Ishikawa (cell line): ENCODE measurements at regions not wholly inside any gene's neighbourhood (a gene's known extent, or its start where the extent isn't known, plus 50 kb on each side); places are given as distances from the start of the nearest gene placed in this dataset.

Experiments
- CEBPB ChIP-seq: IDR thresholded peaks from 2 replicates; pipeline ENCODE4 v1.6.1; 2012
- CREB1 ChIP-seq: IDR thresholded peaks from 2 replicates; pipeline ENCODE4 v1.6.1; 2012; ENCODE audit warnings: low read depth
- EGR1 ChIP-seq: IDR thresholded peaks from 2 replicates; pipeline ENCODE4 v1.6.1; 2012
- EP300 ChIP-seq: IDR thresholded peaks from 2 replicates; pipeline ENCODE4 v1.6.1; 2012; ENCODE audit warnings: borderline replicate concordance
- FOXM1 ChIP-seq: IDR thresholded peaks from 2 replicates; pipeline ENCODE4 v1.6.1; 2012; ENCODE audit warnings: low read depth, borderline replicate concordance
- MAX ChIP-seq: IDR thresholded peaks from 2 replicates; pipeline ENCODE4 v1.6.1; 2012
- NFIC ChIP-seq: IDR thresholded peaks from 2 replicates; pipeline ENCODE4 v1.6.1; 2012
- RAD21 ChIP-seq: IDR thresholded peaks from 2 replicates; pipeline ENCODE4 v1.6.1; 2012; ENCODE audit warnings: low read depth
- TAF1 ChIP-seq: IDR thresholded peaks from 2 replicates; pipeline ENCODE4 v1.6.1; 2012; ENCODE audit warnings: low read depth, mild to moderate bottlenecking
- TCF12 ChIP-seq: IDR thresholded peaks from 2 replicates; pipeline ENCODE4 v1.6.1; 2012; ENCODE audit warnings: low read depth
- TEAD4 ChIP-seq: IDR thresholded peaks from 2 replicates; pipeline ENCODE4 v1.6.1; 2012
- USF1 ChIP-seq: IDR thresholded peaks from 2 replicates; pipeline ENCODE4 v1.6.1; 2012
- YY1 ChIP-seq: IDR thresholded peaks from 2 replicates; pipeline ENCODE4 v1.6.1; 2012; ENCODE audit warnings: low read depth
- ZBTB7A ChIP-seq: IDR thresholded peaks from 2 replicates; pipeline ENCODE4 v1.6.1; 2012; ENCODE audit warnings: low read depth
- TF ChIP-seq, protein P1 (sequence below): IDR thresholded peaks from 2 replicates; pipeline ENCODE4 v1.6.1; 2012; ENCODE audit warnings: low read depth, mild to moderate bottlenecking

GRCh38 chr3:160150066-160150465 is 75.2 kb upstream of the C3orf80 start:
- TF ChIP-seq NFIC (no peak), RAD21 (no peak), MAX (no peak), TEAD4 (no peak), CEBPB (no peak)
- TF ChIP-seq, protein P1, sequence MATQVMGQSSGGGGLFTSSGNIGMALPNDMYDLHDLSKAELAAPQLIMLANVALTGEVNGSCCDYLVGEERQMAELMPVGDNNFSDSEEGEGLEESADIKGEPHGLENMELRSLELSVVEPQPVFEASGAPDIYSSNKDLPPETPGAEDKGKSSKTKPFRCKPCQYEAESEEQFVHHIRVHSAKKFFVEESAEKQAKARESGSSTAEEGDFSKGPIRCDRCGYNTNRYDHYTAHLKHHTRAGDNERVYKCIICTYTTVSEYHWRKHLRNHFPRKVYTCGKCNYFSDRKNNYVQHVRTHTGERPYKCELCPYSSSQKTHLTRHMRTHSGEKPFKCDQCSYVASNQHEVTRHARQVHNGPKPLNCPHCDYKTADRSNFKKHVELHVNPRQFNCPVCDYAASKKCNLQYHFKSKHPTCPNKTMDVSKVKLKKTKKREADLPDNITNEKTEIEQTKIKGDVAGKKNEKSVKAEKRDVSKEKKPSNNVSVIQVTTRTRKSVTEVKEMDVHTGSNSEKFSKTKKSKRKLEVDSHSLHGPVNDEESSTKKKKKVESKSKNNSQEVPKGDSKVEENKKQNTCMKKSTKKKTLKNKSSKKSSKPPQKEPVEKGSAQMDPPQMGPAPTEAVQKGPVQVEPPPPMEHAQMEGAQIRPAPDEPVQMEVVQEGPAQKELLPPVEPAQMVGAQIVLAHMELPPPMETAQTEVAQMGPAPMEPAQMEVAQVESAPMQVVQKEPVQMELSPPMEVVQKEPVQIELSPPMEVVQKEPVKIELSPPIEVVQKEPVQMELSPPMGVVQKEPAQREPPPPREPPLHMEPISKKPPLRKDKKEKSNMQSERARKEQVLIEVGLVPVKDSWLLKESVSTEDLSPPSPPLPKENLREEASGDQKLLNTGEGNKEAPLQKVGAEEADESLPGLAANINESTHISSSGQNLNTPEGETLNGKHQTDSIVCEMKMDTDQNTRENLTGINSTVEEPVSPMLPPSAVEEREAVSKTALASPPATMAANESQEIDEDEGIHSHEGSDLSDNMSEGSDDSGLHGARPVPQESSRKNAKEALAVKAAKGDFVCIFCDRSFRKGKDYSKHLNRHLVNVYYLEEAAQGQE: no peak

- TF ChIP-seq TCF12 (no peak), USF1 (no peak), CREB1 (no peak), YY1 (no peak), NFIC (no peak), EGR1 (no peak)
Observed at GRCh38 chr3:160150525-160150924, 74.7 kb upstream of the C3orf80 start.

DNA sequence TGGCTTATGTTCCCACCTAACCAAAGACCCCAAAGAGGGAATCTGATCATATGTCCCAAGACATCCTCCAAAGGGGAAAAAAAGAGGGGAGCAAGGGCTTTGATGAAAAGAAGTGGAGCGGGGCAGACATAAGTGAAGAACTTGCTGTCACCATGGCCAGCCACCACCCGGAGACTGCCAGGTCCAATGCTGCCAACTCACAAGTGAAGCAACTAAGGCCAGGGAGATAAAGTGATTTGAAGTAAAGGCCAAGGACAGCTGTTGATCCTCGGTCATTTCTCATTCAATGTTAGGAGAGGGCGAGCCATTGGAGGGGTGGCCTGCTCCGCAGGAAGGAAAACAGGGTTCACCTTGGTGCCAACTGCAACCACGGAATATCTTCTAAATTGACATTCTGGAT is 72.6 kb upstream of the C3orf80 start:
- no peak for TF ChIP-seq TCF12
- no peak for TF ChIP-seq FOXM1
- no peak for TF ChIP-seq MAX
- TF ChIP-seq RAD21: no peak
- no peak for TF ChIP-seq USF1
- no peak for TF ChIP-seq EGR1
- no peak for TF ChIP-seq NFIC

DNA sequence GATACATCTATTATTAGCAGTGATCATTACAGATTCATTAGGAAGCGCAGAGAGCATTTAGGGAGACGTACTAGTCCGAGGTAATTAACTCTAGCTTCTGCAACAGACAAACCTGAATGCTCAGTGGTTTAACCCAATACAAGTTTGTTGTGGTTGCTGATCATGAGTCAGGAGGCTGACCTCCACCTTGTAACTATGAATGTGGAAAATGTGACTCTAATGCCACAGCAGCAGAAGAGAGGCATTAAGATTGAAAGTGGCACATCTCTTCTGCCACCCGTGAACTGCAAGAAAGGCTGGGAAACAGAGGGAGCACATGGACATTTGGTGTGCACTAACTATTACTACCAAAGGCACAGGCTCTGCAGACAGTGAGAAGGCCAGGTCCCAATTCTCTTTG is 71.2 kb upstream of the C3orf80 start:
- TF ChIP-seq EP300 (no peak), YY1 (no peak)

DNA sequence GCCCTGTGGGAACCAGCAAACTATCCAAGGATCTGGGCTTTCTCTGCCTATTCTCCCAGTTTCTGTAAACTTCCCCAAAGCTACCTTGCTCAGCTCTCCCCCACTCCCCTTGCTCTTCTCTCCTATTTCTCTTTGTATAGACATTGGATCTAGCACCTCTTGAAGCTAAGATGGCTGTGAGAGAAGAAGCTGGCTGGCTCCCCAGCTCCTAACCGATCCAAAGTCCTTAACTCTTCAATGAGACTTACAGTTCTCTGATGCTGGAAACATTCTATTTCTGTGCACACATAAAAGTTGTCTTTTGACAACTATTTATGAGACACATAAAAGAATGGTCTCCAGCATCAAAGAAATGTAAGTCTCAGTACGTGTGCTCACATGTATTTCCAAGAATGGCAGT is 70.6 kb upstream of the C3orf80 start:
- no peak for TF ChIP-seq USF1
- TF ChIP-seq CREB1: no peak
- TF ChIP-seq TEAD4: no peak
- TF ChIP-seq RAD21: no peak
- TF ChIP-seq TAF1: no peak
- TF ChIP-seq YY1: no peak
- TF ChIP-seq, protein P1: no peak
- TF ChIP-seq ZBTB7A: no peak
- no peak for TF ChIP-seq MAX

- no peak for TF ChIP-seq CEBPB
- no peak for TF ChIP-seq USF1
- TF ChIP-seq CREB1: no peak
- TF ChIP-seq FOXM1: no peak
- TF ChIP-seq MAX: no peak
- no peak for TF ChIP-seq NFIC
- no peak for TF ChIP-seq YY1
- no peak for TF ChIP-seq TEAD4
- TF ChIP-seq TCF12: no peak
- TF ChIP-seq EP300: no peak
- TF ChIP-seq EGR1: no peak
- TF ChIP-seq ZBTB7A: no peak
- no peak for TF ChIP-seq RAD21
Observed at GRCh38 chr3:160157321-160157720, 67.9 kb upstream of the C3orf80 start.
